ENCODE measurements at regions not wholly inside any gene's neighbourhood (a gene's known extent, or its start where the extent isn't known, plus 50 kb on each side); places are given as distances from the start of the nearest gene placed in this dataset.

DNA sequence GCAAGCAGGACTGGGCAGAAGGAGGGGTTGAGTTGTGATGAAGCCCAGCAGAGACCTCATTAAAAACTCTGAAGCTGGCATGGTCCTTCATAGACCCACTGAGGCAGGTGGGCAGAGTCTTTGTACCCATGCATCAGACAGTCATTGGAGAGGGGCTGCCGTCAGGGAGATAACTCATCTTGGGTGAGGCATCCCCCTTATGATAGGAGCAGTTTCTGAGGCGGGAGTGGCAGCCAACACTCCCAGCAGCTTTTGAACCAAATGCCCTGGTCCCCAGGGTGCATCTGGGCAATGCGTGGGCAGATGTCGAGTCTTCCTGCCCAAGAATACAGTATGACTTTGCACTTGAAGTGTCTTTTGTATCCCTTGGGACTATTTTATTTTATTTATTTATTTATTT lies 68.1 kb downstream of the HTR5A start:
- no peak for TF ChIP-seq POLR2A (IDR thresholded peaks at IDR 0.05; ENCODE audit: low read depth, low read length)
- DNase-seq (ENCODE audit: insufficient read length, low spot score), result no peak
- no peak for FAIRE-seq

DNA sequence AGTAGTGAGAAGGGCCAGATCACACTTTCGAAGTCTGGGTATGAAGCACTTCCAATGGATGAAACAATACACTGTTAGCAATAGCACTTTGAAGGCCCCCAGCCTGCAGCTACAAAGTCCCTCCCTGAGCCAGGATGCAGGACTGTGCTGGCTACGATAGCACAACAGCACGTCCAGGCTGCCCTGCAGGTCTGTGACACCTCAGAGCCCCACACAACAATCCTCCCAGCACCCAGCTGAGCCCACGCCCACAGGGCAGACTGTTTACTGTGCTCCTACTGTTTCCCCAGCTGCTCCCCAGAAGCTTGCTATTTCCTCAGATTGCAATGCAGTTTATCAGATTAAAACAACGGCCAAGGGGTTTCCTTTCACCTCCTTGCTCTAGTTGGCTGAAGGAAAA lies 71.4 kb downstream of the HTR5A start:
- no peak for TF ChIP-seq POLR2A (IDR thresholded peaks at IDR 0.05; ENCODE audit: low read depth, low read length)
- DNase-seq (ENCODE audit: insufficient read length, low spot score) (no peak), FAIRE-seq (no peak)

DNA sequence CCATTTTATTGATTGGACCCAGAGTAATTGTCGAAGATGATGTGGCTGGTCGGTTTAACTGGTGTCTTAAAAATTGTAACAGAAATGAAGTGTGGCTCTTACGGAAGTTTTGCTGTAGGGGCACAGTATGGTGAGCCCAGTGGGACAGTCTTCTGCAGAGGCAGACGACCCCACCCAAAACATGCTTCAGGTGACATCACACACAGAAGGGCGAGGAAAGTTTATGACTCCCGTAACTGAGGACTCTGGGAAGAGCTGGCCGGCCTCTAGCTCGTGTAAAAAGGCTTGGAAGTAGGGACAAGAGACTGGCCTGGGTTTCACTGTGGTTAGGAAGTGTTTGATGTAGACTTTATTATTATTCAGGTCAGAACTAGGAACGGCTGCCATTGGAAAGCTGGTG lies 73.3 kb downstream of the HTR5A start:
- FAIRE-seq (no peak), DNase-seq (ENCODE audit: insufficient read length, low spot score) (no peak)
- TF ChIP-seq POLR2A (IDR thresholded peaks at IDR 0.05; ENCODE audit: low read depth, low read length), result no peak

DNA sequence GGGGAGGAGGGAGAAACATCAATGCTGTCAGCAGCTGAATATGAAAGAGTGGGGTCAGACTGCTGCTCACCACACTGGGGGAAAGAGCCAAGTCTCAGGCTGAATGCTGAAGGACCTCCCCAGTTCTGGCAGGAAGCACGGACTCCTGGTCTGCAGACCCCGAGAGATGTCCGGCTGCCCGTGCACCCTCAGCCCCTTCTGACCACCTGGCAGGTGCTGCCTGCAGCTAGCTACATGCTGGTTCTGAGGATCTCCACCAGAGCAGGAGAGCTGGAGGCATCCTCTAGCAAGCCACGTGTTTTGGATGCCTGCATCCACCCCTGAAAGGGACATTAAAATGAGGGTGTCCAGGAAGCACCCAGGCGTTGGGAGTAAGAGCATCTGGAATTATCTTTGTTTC lies 74.2 kb downstream of the HTR5A start:
- no peak for TF ChIP-seq POLR2A (IDR thresholded peaks at IDR 0.05; ENCODE audit: low read depth, low read length)
- FAIRE-seq (no peak), DNase-seq (ENCODE audit: insufficient read length, low spot score) (no peak)

DNA sequence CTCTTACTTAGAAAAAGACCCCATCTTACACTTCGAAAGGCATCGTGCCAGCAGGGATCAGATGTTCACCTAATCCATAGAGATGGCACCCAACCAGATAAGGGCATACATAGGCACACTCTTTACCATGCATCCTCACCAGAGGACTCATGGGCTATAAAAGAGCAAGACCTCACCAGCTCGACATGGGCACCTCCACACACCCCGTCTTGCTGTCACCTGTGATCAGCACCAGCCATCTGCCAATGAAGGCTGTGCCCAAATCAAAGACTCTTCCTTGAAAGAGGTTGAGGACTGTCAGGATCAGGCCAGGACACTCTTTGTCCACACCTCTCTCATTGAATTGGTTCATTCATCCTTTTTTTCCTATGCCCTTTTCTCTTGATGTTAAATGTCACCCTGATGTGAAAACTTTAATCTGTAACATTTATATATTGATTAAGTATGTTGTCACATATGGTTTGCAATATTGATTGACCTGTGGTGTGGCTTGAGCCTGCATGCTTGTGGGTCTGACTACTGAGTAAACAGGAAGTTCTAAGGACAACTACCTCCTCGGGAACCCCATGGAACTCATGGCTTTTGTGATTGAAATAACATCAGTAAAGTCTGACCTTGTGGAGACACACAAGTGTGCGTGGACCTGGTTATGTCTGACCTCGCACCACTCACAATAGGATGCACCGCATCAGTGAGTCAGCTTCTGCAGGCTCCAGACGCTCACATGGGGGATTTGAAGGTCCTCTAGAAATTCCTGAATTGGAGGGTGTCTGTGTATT lies 75.5 kb downstream of the HTR5A start:
- FAIRE-seq, result no peak
- no peak for TF ChIP-seq POLR2A (IDR thresholded peaks at IDR 0.05; ENCODE audit: low read depth, low read length)
- DNase-seq (ENCODE audit: insufficient read length, low spot score), result no peak

DNA sequence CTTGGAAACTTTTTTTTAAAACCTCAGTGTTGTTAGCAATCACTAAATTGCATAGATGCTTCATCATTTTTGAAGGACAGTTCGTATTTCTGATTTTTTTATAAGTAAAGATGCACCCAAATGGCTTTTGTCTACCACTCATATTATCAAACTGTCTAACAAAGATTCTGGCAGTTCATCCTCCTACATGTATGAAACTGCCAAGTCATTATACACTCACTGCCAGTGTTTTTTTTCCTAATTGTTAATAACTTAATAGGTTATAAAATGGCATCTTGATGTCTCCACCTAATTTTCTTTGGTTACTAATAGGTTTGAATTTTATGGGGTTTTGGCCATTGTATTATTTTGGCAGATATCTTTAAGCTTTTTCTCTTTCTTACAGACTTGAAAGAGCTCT lies 77.0 kb downstream of the HTR5A start:
- TF ChIP-seq POLR2A (IDR thresholded peaks at IDR 0.05; ENCODE audit: low read depth, low read length), result no peak
- DNase-seq (ENCODE audit: insufficient read length, low spot score), result no peak
- FAIRE-seq, result no peak

DNA sequence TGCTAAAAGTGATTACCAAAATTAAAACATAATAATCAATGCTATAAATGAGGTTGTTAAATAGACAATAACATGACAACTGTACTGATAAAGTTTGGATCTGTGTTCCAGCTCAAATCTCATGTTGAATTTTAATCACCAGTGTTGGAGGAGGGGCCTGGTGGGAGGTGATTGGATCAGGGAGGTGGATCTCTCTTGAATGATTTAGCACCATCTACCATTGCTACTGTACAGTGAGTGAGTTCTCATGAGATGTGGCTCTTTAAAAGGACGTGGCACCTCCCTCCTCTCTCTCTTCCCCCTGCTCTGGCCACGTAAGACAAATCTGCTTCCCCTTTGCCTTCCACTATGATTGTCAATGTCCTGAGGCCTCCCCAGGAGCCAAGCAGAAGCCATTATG lies 77.5 kb downstream of the HTR5A start:
- no peak for TF ChIP-seq POLR2A (IDR thresholded peaks at IDR 0.05; ENCODE audit: low read depth, low read length)
- no peak for FAIRE-seq
- DNase-seq (ENCODE audit: insufficient read length, low spot score), result no peak

DNA sequence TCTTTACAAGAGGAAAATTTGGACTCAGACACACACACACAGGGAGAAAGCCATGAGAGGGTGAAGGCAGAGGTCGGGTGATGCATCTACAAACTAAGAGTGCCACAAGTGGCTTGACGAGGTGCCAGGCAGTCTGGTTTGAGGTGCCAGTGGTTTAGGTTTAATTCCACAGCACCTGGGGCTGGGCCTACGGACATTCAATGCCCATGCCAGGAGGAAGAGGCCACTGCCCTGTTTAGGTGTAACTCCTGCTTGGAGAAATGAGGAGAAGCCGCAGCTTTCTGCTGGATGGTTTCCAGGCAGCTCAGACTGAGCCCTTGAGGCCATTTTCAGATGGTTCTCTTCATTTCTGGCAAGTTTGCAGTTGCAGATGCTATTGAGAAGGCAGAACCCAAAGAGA lies 83.6 kb downstream of the HTR5A start:
- DNase-seq (ENCODE audit: insufficient read length, low spot score) (no peak), FAIRE-seq (no peak)
- TF ChIP-seq POLR2A (IDR thresholded peaks at IDR 0.05; ENCODE audit: low read depth, low read length), result no peak

DNA sequence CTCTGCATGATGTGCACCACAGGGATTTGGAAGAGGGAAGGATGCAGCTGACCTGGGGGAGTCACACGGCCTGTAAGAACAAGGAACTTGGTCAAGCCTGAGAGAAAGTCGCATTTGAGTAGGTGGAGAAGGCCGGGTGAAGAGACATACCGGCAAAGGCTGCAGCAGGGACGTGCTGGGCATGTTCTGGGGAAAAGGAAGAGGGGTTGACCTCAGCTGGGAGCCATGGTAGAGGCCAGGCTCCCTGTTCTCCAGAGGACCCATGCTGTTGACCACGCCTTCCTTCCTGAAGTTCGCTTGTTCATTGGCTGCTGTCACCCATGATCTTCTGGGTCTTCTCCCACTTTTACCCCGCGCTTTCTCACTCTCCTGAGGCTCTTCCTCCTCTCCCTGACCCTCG lies 84.5 kb downstream of the HTR5A start:
- no peak for TF ChIP-seq POLR2A (IDR thresholded peaks at IDR 0.05; ENCODE audit: low read depth, low read length)
- DNase-seq (ENCODE audit: insufficient read length, low spot score) (no peak), FAIRE-seq (no peak)

DNA sequence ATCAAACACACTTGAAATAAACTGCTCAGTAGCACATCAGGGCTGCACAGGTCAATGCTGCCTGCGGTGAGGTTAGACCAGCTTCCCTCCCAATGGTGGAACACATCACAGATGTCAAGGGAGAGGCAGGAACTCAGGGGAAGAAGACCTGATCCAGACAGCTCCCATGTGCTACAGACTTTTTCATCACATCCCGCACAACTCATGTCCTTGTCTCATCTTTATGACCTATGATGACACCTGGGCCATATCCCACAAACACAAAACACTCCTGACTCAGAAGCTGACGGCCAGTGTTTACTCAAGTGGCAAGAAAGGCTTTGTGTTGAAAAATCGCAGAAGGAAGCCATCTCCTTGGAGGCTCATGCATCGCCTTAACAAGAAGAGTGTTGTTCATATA lies 91.6 kb downstream of the HTR5A start:
- FAIRE-seq, result no peak
- no peak for DNase-seq (ENCODE audit: insufficient read length, low spot score)
- no peak for TF ChIP-seq POLR2A (IDR thresholded peaks at IDR 0.05; ENCODE audit: low read depth, low read length)

DNA sequence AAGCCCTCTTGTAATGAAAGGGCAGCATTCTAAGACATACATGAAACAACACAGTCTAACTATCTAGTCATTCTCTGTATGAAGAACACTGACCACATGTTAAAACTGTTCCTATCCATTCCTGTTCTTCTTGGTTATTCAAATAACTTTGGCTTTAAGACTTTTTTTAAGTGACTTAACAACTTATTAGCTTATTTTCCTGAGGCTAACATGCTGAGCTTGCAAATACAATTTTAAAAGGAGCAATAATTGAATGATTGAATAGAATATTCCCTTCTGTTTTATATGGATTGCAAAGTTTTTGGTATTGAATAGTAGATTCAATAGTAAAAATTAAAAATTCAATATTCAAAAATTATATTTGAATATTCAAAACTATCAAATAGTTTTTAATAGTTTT lies 92.3 kb downstream of the HTR5A start:
- TF ChIP-seq POLR2A (IDR thresholded peaks at IDR 0.05; ENCODE audit: low read depth, low read length), result no peak
- DNase-seq (ENCODE audit: insufficient read length, low spot score) (no peak), FAIRE-seq (no peak)

DNA sequence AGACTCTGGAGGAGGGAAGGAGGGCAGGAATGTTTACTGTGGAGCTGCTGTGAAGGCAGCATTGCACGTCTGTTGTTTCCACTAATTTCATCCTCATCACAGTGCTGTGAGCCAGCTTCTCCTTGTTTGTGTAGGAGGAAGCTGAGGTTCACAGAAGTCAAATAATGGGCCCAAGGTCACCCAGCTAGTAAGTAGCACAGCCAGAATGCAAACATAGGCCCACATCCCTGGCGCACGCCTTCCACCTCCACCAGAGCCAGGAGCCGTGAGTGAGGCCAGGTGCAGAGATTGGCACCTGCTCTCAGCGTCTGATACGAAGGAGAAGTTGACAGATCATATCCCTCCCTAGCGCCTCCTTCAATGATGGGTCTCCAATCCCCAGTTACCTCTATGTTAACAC lies 93.6 kb downstream of the HTR5A start:
- FAIRE-seq, result no peak
- DNase-seq (ENCODE audit: insufficient read length, low spot score), result no peak
- no peak for TF ChIP-seq POLR2A (IDR thresholded peaks at IDR 0.05; ENCODE audit: low read depth, low read length)

DNA sequence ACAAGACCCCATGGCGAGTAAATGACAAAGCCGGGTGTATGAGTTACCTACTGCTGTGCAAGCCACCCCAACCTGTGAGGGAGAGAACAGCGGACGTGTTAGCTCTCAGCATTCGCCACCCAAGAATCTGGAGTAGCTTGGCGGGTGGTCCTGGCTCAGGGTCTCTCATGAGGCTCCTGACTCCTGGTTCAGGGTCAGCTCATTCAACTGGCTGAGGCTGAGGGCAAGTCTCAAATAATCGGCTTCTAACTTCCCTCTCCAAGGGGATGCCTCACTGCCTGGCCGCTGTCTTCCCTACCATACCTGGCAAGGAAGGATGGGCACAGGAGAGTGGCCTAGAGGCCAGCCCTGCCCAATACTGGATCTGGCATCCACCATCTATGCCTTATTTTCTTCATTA lies 94.2 kb downstream of the HTR5A start:
- FAIRE-seq (no peak), DNase-seq (ENCODE audit: insufficient read length, low spot score) (no peak)
- TF ChIP-seq POLR2A (IDR thresholded peaks at IDR 0.05; ENCODE audit: low read depth, low read length), result no peak

DNA sequence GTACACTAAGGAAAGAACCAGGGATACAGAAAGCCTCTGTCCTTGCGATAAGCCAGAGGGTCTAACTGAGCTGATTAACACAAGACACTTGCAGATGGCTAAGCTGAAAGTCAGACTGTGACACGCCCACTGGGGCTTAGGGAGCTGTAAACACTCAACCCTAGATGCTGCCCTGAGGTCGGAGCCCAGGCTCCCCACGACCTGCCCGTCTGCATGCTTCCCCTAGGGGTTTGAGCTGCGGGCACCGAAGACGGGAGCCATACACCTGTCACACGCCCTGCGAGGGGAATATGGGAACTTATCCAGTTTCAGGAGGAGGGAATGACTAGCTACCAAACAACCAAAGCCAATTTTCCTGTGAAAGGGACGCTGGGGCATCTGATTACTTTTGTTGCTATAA lies 96.0 kb downstream of the HTR5A start:
- DNase-seq (ENCODE audit: insufficient read length, low spot score), result no peak
- no peak for TF ChIP-seq POLR2A (IDR thresholded peaks at IDR 0.05; ENCODE audit: low read depth, low read length)
- no peak for FAIRE-seq

DNA sequence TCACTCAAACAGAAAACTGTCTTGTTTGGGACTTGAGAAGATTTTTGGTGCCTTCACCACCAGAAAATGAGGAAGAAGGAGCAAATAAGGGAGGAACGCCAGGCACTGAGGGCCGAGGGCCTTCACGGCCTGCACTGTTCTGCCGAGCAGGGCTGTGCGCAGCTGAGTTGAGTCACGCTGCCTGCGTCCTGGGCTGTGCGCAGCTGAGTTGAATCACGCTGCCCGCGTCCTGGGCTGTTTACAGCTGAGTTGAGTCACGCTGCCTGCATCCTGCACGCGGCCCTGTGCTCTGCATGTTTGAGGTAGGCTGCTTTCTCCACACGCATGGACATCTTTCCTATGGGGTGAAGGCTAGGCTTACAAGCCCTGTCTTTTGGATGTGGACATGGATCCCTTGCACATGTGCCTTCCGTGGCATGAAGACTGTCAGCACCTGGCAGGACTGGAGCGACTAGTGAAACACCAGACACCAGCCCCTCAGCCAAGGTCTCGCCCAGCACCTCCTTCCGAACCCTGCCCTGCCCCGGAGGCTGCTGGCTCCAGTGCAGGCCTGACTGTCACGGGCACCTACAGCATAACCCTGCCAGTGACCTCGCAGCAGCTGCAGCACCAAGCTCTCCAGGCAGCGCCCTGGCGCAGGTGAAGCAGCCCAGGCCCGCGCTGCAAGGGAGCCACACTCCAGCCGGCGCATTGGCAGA lies 96.7 kb downstream of the HTR5A start:
- peak; percentile 69 for FAIRE-seq
- peak; percentile 34; the same call in 1 of the 2 replicates for TF ChIP-seq POLR2A (IDR thresholded peaks at IDR 0.05; ENCODE audit: low read depth, low read length)
- peak; percentile 91 for DNase-seq (ENCODE audit: insufficient read length, low spot score)
